GM12878 (cell line): ENCODE measurements at regions not wholly inside any gene's neighbourhood (a gene's known extent, or its start where the extent isn't known, plus 50 kb on each side); places are given as distances from the start of the nearest gene placed in this dataset.

Experiments
- ATAC-seq: fragments of 200-7000 bp; cut with Tn5 transposase; 3 replicates; pipeline ENCODE4 v1.9.1; 2020; ENCODE audit warnings: mild to moderate bottlenecking, moderate library complexity
- BruUV-seq: library from RNA; stranded (reverse); fragments of 400-500 nt; replicated peaks from 2 replicates; lab custom pipeline; 2021; lab: Mats Ljungman, UMichigan
- CTCF ChIA-PET: fragments of 300-600 bp; sonication (Branson Sonifier 250); formaldehyde crosslinking; extraction: SDS; loops from one replicate; lab custom pipeline; 2021; ENCODE audit warnings: inconsistent platforms; lab: Yijun Ruan, JAX
- POLR2A ChIA-PET: fragments of 350-600 bp; formaldehyde crosslinking; extraction: SDS; loops from one replicate; lab custom pipeline; 2021; ENCODE audit warnings: inconsistent platforms; lab: Charles Lee
- RAD21 ChIA-PET: fragments of 300-600 bp; sonication (Branson Sonifier 250); formaldehyde crosslinking; loops from one replicate; lab custom pipeline; 2023; ENCODE audit warnings: antibody characterized with exemption; ENCODE audit not compliant: unreplicated experiment; lab: Charles Lee
- SMC1A ChIA-PET: fragments of 300-600 bp; sonication (Branson Sonifier 250); formaldehyde crosslinking; loops from one replicate; lab custom pipeline; 2023; ENCODE audit not compliant: unreplicated experiment, uncharacterized antibody; lab: Charles Lee
- DNase-seq: peaks from one replicate; pipeline ENCODE4 v3.0.0-alpha.2; 2011; ENCODE audit warnings: low read depth, low spot score
- FAIRE-seq: peaks from 3 replicates; lab custom pipeline; 2011; peaks lifted over from hg19 to GRCh38; lab: Jason Lieb, UNC
- H2AFZ ChIP-seq: 2 replicates; pipeline ENCODE4 v1.6.0; 2011; ENCODE audit warnings: low read depth, low read length, control low read depth; ENCODE audit not compliant: control insufficient read depth
- H3K27ac ChIP-seq: 2 replicates; pipeline ENCODE4 v1.5.1; 2011; ENCODE audit warnings: control low read depth; ENCODE audit not compliant: control insufficient read depth, insufficient read depth
- H3K27me3 ChIP-seq, 2 experiments: replicated peaks in 1 of 2; 2 replicates each; pipeline versions ENCODE4 v1.6.0 to v1.6.1; 2011; ENCODE audit warnings: low read length in 1 of 2; ENCODE audit not compliant: control insufficient read depth in 2 of 2, insufficient read depth in 2 of 2
- H3K36me3 ChIP-seq, 2 experiments: 2 replicates each; pipeline ENCODE4 v1.5.1; 2011; ENCODE audit warnings: low read length in 1 of 2; ENCODE audit not compliant: control insufficient read depth in 2 of 2, insufficient read depth in 2 of 2
- H3K4me1 ChIP-seq: 2 replicates; pipeline ENCODE4 v1.6.1; 2011; ENCODE audit warnings: mild to moderate bottlenecking, low read length, moderate library complexity, mixed read lengths; ENCODE audit not compliant: control insufficient read depth, insufficient read depth
- H3K4me2 ChIP-seq: 2 replicates; pipeline ENCODE4 v1.6.0; 2011; ENCODE audit warnings: control low read depth; ENCODE audit not compliant: control insufficient read depth, insufficient read depth
- H3K4me3 ChIP-seq: fragments of 200-600 bp; sonication (generic); 2 replicates; pipeline ENCODE4 v1.5.1; 2016
- H3K79me2 ChIP-seq: 2 replicates; pipeline ENCODE4 v1.6.0; 2011; ENCODE audit warnings: low read length; ENCODE audit not compliant: control insufficient read depth, insufficient read depth
- H3K9ac ChIP-seq: 2 replicates; pipeline ENCODE4 v1.8.0; 2011; ENCODE audit warnings: low read length, control low read depth, mixed read lengths; ENCODE audit not compliant: control insufficient read depth, insufficient read depth
- H3K9me3 ChIP-seq: replicated peaks from 3 replicates; pipeline ENCODE4 v1.5.1; 2011; ENCODE audit warnings: mild to moderate bottlenecking, low read length; ENCODE audit not compliant: control insufficient read depth, insufficient read depth
- H4K20me1 ChIP-seq: 2 replicates; pipeline ENCODE4 v1.6.0; 2011; ENCODE audit not compliant: control insufficient read depth, insufficient read depth
- ASH2L ChIP-seq: fragments of 300-600, 200-600 bp; sonication (generic); IDR thresholded peaks from 2 replicates; pipeline ENCODE4 v1.6.1; 2017; ENCODE audit warnings: low read depth, mild to moderate bottlenecking, borderline replicate concordance
- BRCA1 ChIP-seq: IDR thresholded peaks from 2 replicates; pipeline ENCODE4 v1.6.1; 2011; ENCODE audit warnings: low read depth, low read length, improper control_type of control experiment
- CUX1 ChIP-seq: IDR thresholded peaks from 2 replicates; pipeline ENCODE4 v1.6.1; 2012; ENCODE audit warnings: improper control_type of control experiment, low read depth, low read length; ENCODE audit not compliant: insufficient replicate concordance
- E4F1 ChIP-seq: fragments of 450-650 bp; IDR thresholded peaks from 2 replicates; pipeline ENCODE4 v1.6.1; 2018; ENCODE audit warnings: borderline replicate concordance, mild to moderate bottlenecking; ENCODE audit not compliant: partially characterized antibody
- EP300 ChIP-seq, 2 experiments: fragments of 150-350 bp in 1 of 2; IDR thresholded peaks; 2 replicates each; pipeline ENCODE4 v1.6.1; 2011 to 2012; ENCODE audit warnings: low read depth in 2 of 2, low read length in 2 of 2, borderline replicate concordance in 1 of 2, improper control_type of control experiment in 1 of 2, inconsistent platforms in 1 of 2; ENCODE audit not compliant: control insufficient read depth in 1 of 2
- IRF3 ChIP-seq: fragments of 450-650 bp; IDR thresholded peaks from 2 replicates; pipeline ENCODE4 v1.6.1; 2014; ENCODE audit warnings: mild to moderate bottlenecking
- MEF2A ChIP-seq: IDR thresholded peaks from 2 replicates; pipeline ENCODE4 v1.6.1; 2011; ENCODE audit warnings: low read depth, mild to moderate bottlenecking, low read length, moderate library complexity; ENCODE audit not compliant: insufficient read depth
- PAX5 ChIP-seq: IDR thresholded peaks from 2 replicates; pipeline ENCODE4 v1.6.1; 2011; ENCODE audit warnings: low read depth, low read length, borderline replicate concordance
- POLR2A ChIP-seq: IDR thresholded peaks from 2 replicates; pipeline ENCODE4 v1.6.1; 2011; ENCODE audit warnings: low read depth, mild to moderate bottlenecking, low read length
- POLR2AphosphoS5 ChIP-seq: IDR thresholded peaks from 2 replicates; pipeline ENCODE4 v1.6.1; 2011; ENCODE audit warnings: mild to moderate bottlenecking, low read length, inconsistent platforms
- RB1 ChIP-seq: fragments of 450-650 bp; formaldehyde crosslinking; IDR thresholded peaks from 2 replicates; pipeline ENCODE4 v1.6.1; 2017; ENCODE audit warnings: mild to moderate bottlenecking, borderline replicate concordance
- RELB ChIP-seq: fragments of 450-650 bp; IDR thresholded peaks from 2 replicates; pipeline ENCODE4 v1.6.1; 2017; ENCODE audit warnings: low read depth, mild to moderate bottlenecking, moderate library complexity
- SMC3 ChIP-seq: IDR thresholded peaks from 2 replicates; pipeline ENCODE4 v1.6.1; 2011; ENCODE audit warnings: low read length, improper control_type of control experiment, borderline replicate concordance
- TBL1XR1 ChIP-seq: IDR thresholded peaks from 2 replicates; pipeline ENCODE4 v1.6.1; 2012; ENCODE audit warnings: low read depth, low read length, improper control_type of control experiment
- ZNF217 ChIP-seq: fragments of 450-650 bp; IDR thresholded peaks from 2 replicates; pipeline ENCODE4 v1.6.1; 2017; ENCODE audit warnings: antibody characterized with exemption, mild to moderate bottlenecking
- WGBS: methylation state at CpG from one replicate; pipeline ENCODE4 v1.1.6; 2016; ENCODE audit warnings: low lambda C conversion rate; ENCODE audit not compliant: insufficient replicate concordance, insufficient coverage; ENCODE audit errors: missing lambda C conversion rate; 5-methylcytosine and 5-hydroxymethylcytosine counted together
- in situ Hi-C: fragments of 300-500 bp; cut with MboI; formaldehyde crosslinking; loops from 9 replicates; pipeline ENCODE4 v1.14.3; 2018; ENCODE audit warnings: mixed read lengths
- intact Hi-C: fragments of 100-400 bp; cut with micrococcal nuclease; formaldehyde crosslinking; loops from one replicate; pipeline ENCODE4 v1.14.2; 2022; ENCODE audit not compliant: unreplicated experiment

- H2AFZ ChIP-seq: no peak overlapping the region
- no peaks in the 10 kb centered on the region for H3K4me1 ChIP-seq
- BruUV-seq: no TSS peak
- WGBS: 35% methylated on average over 4 of the region's 4 CpGs
- H3K9ac ChIP-seq: no peak overlapping the region
- H3K36me3 ChIP-seq: no peaks in the 10 kb centered on the region
- ATAC-seq: no peak
- H3K4me3 ChIP-seq: no peak overlapping the region
- POLR2A ChIA-PET: no interaction called here
- intact Hi-C loops: no loop called here
- CTCF ChIA-PET: no interaction called here
- no peak overlapping the region for H3K27ac ChIP-seq
- in situ Hi-C loops: no loop called here
- H3K27me3 ChIP-seq: peaks cover 0 to 3% of the 10 kb centered on the region in 2 experiments; a peak in 1 of 4 replicates
- SMC1A ChIA-PET: no interaction called here
- RAD21 ChIA-PET: no interaction called here
- no peak for FAIRE-seq
- DNase-seq: no peak
- H3K4me2 ChIP-seq: no peak overlapping the region
- no peaks in the 10 kb centered on the region for H4K20me1 ChIP-seq
- no peaks in the 10 kb centered on the region for H3K9me3 ChIP-seq
- no peaks in the 10 kb centered on the region for H3K79me2 ChIP-seq
- no peak for TF ChIP-seq POLR2AphosphoS5
- TF ChIP-seq PAX5: no peak
- no peak for TF ChIP-seq POLR2A
- TF ChIP-seq RELB: no peak
- TF ChIP-seq ASH2L: no peak
- no peak for TF ChIP-seq IRF3
- no peak for TF ChIP-seq RB1
- TF ChIP-seq MEF2A: no peak
- TF ChIP-seq EP300 (IDR thresholded peaks at IDR 0.05; ENCODE audit: borderline replicate concordance in 1 of 2, control insufficient read depth in 1 of 2, low read depth in 2 of 2, low read length in 2 of 2): no peak
- no peak for TF ChIP-seq TBL1XR1
- no peak for TF ChIP-seq CUX1
- TF ChIP-seq SMC3: no peak
- TF ChIP-seq BRCA1: no peak
- TF ChIP-seq E4F1: no peak
- no peak for TF ChIP-seq ZNF217
These were observed 87.1 kb upstream of the KCTD1 start for GRCh38 chr18:26635466-26635865.
